SK-N-MC (cell line): ENCODE measurements at regions not wholly inside any gene's neighbourhood (a gene's known extent, or its start where the extent isn't known, plus 50 kb on each side); places are given as distances from the start of the nearest gene placed in this dataset.

Experiments used
- DNase-seq: peaks from one replicate; pipeline ENCODE4 v3.0.0-alpha.2; 2011; ENCODE audit warnings: low read depth, low spot score
- H3K27ac ChIP-seq: fragments of 200-600 bp; sonication (generic); 2 replicates; pipeline ENCODE4 v1.5.1; 2016; ENCODE audit warnings: mixed run types
- H3K36me3 ChIP-seq: fragments of 200-600 bp; sonication (generic); 2 replicates; pipeline ENCODE4 v1.6.1; 2017; ENCODE audit warnings: antibody characterized with exemption, low read length, mixed read lengths; ENCODE audit not compliant: insufficient read depth
- H3K4me3 ChIP-seq: fragments of 200-600 bp; sonication (generic); 2 replicates; pipeline ENCODE4 v1.5.1; 2016
- H3K9ac ChIP-seq: fragments of 200-600 bp; sonication (generic); 2 replicates; pipeline ENCODE4 v1.8.0; 2017; ENCODE audit warnings: mixed run types, mixed read lengths; ENCODE audit not compliant: insufficient read length
- H3K9me3 ChIP-seq: fragments of 200-600 bp; sonication (generic); 2 replicates; pipeline ENCODE4 v1.6.1; 2017; ENCODE audit warnings: low read depth, mild to moderate bottlenecking, antibody characterized with exemption, low read length, moderate library complexity, mixed read lengths
- EZH2 ChIP-seq: fragments of 200-600 bp; sonication (generic); IDR thresholded peaks from one replicate; pipeline ENCODE4 v1.6.1; 2017; ENCODE audit warnings: antibody characterized with exemption
- FOXP2 ChIP-seq: optimal IDR thresholded peaks from 2 replicates; pipeline ENCODE3; 2011; ENCODE audit warnings: mild to moderate bottlenecking, moderate library complexity; ENCODE audit not compliant: insufficient read depth; ENCODE audit errors: extremely low read length, control extremely low read depth
- POLR2AphosphoS5 ChIP-seq: IDR thresholded peaks from 2 replicates; pipeline ENCODE4 v1.6.1; 2012; ENCODE audit warnings: mild to moderate bottlenecking, low read depth, low read length, borderline replicate concordance

DNA sequence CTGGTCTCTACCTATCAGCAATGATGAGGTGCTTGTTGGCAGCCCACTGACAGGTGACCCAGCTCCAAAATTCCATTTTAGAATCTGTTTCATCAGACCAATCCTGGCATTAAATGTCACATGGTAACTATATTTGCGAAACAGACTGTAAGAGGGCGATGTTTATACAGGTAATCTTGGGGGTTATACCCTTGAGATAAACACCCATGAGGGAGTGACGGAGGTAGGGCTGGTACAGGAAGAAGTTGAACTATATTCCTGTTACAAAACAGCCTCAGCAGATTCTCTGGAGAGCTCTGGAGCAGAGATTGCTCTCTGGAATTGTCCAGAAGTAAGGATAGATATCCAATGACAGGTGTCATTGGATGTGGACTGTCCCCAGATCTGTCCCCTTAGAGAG, 444.8 kb upstream of the DPP6 start:
- TF ChIP-seq EZH2 (no peak), FOXP2 (no peak), POLR2AphosphoS5 (no peak)
- H3K36me3 ChIP-seq: no peaks in the 10 kb centered on the region
- H3K9me3 ChIP-seq: no peaks in the 10 kb centered on the region
- H3K27ac ChIP-seq: no peak overlapping the region
- H3K9ac ChIP-seq: no peak overlapping the region
- no peak for DNase-seq
- no peak overlapping the region for H3K4me3 ChIP-seq

DNA sequence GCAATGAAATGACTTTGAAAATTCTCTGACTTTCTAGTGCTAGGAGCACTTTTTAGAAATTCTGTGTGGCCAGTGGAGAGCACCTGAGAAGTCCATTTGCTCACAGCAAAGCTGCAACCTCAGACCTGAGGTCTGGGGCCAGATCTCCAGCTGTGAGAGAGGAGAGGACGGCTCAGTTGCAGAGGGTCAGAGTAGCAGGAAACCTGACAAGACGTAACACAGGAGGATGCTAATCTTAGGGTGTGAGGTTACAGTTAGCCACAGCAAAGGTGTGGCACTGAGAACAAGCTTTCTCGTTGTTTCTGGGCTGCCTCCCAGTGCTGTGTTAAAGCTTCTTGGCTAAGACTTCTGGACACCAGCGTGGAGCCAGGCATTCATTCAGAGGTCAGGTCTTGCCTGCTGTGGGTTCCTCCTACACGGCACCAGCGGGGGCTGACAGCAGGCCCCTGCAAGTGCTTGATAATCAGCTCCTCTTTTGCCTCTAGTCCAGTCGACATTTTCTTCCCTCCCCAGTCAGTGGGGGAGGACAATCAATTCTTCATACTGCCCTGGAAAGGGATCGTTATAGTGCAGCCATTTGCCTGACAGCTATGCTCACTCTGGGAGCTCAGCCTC, 435.4 kb upstream of the DPP6 start:
- Histone ChIP-seq H3K36me3 (no peaks in the 10 kb centered on the region), H3K4me3 (no peak overlapping the region), H3K27ac (no peak overlapping the region), H3K9ac (no peak overlapping the region), H3K9me3 (no peaks in the 10 kb centered on the region)
- no peak for TF ChIP-seq POLR2AphosphoS5
- no peak for TF ChIP-seq EZH2
- no peak for TF ChIP-seq FOXP2
- no peak for DNase-seq

DNA sequence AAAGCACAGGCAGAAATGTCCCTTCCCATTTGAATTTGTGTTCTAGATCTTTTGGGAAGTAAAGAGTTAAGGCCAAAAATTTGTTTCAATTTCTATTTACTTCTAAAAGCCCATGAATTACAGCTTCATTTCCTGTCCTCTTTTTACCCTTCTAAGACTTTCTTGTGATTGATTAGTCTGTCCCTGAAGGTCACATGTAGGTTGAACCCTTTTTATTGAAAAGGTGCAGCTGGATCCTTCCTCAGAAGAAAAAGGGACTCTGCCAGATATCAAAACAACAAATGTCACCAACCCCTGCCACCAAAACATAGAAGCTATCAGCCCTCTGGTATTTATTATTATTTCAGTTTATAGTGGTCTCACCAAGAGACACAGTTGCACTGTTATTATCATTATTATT, 424.9 kb upstream of the DPP6 start:
- H3K9ac ChIP-seq: no peak overlapping the region
- DNase-seq: no peak
- no peak overlapping the region for H3K27ac ChIP-seq
- no peak overlapping the region for H3K4me3 ChIP-seq
- TF ChIP-seq EZH2 (no peak), POLR2AphosphoS5 (no peak), FOXP2 (no peak)
- no peaks in the 10 kb centered on the region for H3K9me3 ChIP-seq
- no peaks in the 10 kb centered on the region for H3K36me3 ChIP-seq

DNA sequence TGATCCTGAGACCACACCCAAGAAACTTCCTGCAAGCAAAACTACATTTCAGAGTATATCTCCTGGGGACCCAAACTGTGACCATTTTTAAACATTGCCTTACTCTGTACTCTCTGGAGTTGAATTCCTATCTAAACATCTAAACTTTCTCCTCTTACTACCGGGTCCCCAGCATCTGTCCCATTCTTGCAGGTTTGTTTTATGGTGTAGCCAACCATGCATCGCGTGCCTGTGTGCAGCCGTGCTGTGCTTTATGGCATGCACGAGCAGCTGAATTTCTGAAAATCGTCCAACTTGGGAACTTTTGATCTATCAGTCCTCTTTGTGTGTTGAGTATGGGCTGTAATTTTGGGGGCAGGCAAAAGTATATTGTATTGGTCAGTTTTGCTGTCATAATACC, 423.8 kb upstream of the DPP6 start:
- Histone ChIP-seq H3K9me3 (no peaks in the 10 kb centered on the region), H3K4me3 (no peak overlapping the region), H3K36me3 (no peaks in the 10 kb centered on the region), H3K9ac (no peak overlapping the region), H3K27ac (no peak overlapping the region)
- TF ChIP-seq POLR2AphosphoS5 (no peak), EZH2 (no peak), FOXP2 (no peak)
- DNase-seq: no peak

DNA sequence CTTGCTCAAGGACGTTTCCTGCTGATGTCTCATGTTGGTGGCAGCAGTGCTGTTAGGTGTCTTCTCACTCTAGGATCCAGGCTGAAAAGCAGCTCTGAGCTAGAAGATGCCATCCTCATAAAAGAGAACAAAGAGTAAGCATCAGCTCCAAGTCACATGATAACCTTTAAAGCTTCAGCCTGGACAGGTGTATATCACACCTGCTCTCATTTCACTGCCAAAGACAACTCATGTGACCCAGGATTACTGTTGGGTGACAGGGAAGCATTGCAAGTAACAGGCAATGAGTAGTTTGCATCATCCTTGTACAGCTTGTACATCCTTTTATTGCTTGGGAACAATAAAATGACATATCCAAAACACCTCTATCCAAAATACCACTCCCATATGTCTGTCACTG, 423.4 kb upstream of the DPP6 start:
- no peak overlapping the region for H3K9ac ChIP-seq
- DNase-seq: no peak
- H3K36me3 ChIP-seq: no peaks in the 10 kb centered on the region

DNA sequence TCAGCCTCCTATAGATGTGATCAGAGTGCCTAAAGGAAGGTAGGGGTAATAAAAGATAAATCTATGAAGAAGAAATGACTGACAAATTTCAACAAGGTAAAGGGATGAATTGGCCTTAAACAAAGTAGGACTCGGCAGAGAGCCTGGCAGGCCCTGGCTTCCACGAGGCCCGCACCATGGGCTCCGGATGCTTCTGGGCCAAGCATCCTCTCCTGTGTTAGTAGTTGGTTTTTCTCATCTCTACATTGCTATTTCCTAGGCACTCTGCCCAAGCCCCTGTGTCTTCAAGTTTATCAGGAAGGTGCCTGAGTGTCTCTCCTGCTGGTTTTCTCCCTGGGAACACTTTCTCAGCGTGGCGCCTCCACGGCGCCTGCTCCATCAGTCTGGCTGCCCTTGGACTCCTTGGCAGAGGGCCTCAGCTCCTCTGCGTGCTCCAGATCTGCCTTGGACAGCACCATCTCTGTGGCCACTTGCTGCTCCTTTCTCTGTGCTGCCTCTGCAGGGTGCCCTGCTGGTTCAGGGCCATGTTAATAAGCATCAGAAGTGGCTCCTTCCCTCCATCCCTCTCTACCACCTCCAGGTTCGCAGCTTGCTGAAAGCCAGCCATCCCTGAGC, 413.3 kb upstream of the DPP6 start:
- no peak for DNase-seq
- Histone ChIP-seq H3K9me3 (no peaks in the 10 kb centered on the region), H3K27ac (no peak overlapping the region), H3K36me3 (no peaks in the 10 kb centered on the region), H3K9ac (no peak overlapping the region), H3K4me3 (no peak overlapping the region)
- no peak for TF ChIP-seq EZH2
- TF ChIP-seq FOXP2: no peak
- TF ChIP-seq POLR2AphosphoS5: no peak

More for the DNA sequence above, 423.4 kb upstream of the DPP6 start:
- H3K27ac ChIP-seq: no peak overlapping the region
- TF ChIP-seq EZH2: no peak
- no peak for TF ChIP-seq FOXP2
- TF ChIP-seq POLR2AphosphoS5: no peak
- H3K4me3 ChIP-seq: no peak overlapping the region
- H3K9me3 ChIP-seq: no peaks in the 10 kb centered on the region

DNA sequence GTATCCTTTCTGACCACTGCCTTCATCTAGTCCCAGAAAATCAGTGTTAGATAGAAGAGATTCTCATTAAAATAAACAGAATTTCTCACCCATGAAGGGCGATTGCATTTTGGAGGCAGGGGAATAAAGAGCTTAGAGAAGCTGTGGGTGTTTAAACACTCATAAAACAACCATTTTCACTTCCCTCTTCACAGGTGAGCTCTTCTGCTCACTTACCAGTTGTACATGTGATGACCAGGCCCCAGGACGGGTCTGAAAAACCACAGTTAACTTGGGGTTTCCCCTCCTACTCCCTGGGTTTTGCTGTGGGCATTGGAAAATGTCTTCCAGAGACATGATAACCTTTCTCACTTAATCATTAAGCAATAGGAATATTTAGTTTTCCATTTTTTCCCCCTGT, 411.6 kb upstream of the DPP6 start:
- no peak overlapping the region for H3K27ac ChIP-seq
- no peaks in the 10 kb centered on the region for H3K9me3 ChIP-seq
- no peak overlapping the region for H3K9ac ChIP-seq
- no peak overlapping the region for H3K4me3 ChIP-seq
- TF ChIP-seq EZH2 (no peak), FOXP2 (no peak), POLR2AphosphoS5 (no peak)
- no peaks in the 10 kb centered on the region for H3K36me3 ChIP-seq
- no peak for DNase-seq

DNA sequence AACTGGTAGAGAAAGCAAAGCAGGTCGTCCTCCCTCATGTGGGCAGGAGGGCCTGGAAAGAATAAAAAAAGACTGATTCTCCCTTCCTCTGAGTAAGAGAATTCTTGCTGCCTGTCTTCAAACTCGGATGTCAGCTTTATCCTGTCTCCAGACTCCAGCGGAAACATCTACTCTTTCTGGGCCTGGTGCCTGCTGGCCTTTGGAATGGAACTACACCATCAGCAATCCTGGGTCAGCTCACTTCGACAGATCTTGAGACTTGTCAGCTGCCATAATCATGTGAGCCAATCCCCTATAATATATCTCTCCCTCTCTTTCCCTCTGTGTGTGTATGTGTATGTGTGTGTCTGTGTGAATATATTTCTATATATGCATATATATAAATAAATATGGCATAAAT, 411.0 kb upstream of the DPP6 start:
- no peak overlapping the region for H3K27ac ChIP-seq
- H3K36me3 ChIP-seq: no peaks in the 10 kb centered on the region
- DNase-seq: no peak
- H3K9ac ChIP-seq: no peak overlapping the region
- H3K9me3 ChIP-seq: no peaks in the 10 kb centered on the region
- H3K4me3 ChIP-seq: no peak overlapping the region
- TF ChIP-seq POLR2AphosphoS5: no peak
- TF ChIP-seq EZH2: no peak
- no peak for TF ChIP-seq FOXP2

DNA sequence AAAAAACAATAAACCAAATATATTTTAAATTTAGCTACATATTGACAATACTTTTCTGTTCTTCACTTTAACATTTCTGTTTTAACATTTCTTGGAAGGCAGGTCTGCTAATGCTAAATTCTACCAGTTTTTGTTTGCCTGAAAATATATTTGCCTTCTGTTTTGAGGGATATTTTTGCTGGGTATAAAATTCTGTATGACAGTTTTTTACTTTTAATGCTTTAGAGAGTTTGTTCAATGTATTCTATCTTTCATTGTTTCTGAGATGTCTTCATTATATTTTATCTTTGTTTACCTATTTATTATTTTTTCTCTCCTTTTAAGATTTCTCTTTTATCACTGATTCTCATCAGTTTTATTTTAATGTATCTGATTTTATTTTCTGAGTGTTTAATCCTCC, 409.2 kb upstream of the DPP6 start:
- no peak overlapping the region for H3K9ac ChIP-seq
- H3K4me3 ChIP-seq: no peak overlapping the region
- H3K27ac ChIP-seq: no peak overlapping the region
- no peaks in the 10 kb centered on the region for H3K9me3 ChIP-seq
- no peaks in the 10 kb centered on the region for H3K36me3 ChIP-seq
- TF ChIP-seq FOXP2: no peak
- no peak for TF ChIP-seq EZH2
- no peak for TF ChIP-seq POLR2AphosphoS5
- DNase-seq: no peak
